ENCODE measurements at regions not wholly inside any gene's neighbourhood (a gene's known extent, or its start where the extent isn't known, plus 50 kb on each side); places are given as distances from the start of the nearest gene placed in this dataset.

DNA sequence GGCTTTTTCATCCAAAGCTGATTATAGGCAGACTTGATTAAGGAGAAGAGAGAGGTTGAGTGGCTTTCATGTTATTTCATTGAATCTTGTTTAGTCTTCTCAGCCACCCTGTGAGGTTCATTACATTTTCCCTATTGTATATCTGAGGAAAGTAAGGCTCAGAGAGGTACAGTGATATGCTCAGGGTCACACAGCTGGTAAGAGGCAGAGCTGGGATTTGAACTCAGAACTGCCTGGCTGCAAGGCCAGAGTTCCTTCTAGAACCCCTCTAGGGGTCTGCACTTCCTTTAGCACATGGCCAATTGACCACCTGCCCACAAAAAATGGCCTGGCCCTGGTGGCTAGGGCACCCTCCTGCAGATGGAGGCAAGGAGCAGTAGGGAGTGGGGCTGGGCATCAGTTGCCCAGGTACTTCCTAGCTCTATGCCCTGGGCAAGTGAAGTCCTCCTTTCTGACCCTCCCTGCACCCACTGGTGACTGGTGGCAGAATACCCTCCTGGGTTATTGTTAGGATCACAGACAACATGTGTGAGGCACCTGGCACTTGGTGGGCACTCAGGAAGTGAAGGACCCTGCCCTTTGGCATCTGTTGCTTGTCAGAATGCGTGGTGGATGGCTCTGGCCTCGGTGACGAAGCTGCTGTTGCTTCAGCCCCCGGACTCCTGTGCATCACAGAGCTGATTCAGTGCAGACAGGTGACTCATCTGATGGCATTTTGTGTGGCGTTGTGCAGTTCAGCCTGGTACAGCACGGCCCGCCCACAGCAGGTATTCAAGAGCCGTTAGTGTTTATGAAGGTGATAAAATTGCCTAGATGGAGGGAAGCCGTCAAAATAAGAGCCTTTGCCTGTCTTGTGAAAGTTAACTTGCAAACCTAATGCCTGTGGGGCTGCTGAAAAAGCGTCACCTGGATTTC is 115.8 kb downstream of the SLC25A47 start:
- no peak for DNase-seq (ENCODE audit: low read depth, low spot score)

DNA sequence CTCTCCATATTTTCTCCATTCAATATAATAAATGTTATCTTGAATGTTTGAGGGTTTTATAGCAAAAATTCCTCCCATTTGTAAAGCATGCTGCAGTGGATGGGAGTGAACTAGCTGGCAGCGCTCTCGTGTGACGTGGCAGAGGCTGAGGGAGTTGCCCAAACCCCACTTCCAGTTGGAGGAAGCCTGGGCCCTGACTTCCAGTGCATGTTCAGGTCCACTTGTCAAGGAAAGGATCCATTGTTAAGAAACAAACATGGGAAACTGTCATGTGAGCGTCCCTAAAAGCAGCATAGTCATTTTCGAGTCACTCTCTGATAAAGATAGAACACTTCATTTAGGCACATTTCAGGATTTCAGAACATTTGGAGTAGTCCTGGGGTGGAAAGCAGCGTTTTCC is 116.6 kb downstream of the SLC25A47 start:
- no peak for DNase-seq (ENCODE audit: low read depth, low spot score)

DNA sequence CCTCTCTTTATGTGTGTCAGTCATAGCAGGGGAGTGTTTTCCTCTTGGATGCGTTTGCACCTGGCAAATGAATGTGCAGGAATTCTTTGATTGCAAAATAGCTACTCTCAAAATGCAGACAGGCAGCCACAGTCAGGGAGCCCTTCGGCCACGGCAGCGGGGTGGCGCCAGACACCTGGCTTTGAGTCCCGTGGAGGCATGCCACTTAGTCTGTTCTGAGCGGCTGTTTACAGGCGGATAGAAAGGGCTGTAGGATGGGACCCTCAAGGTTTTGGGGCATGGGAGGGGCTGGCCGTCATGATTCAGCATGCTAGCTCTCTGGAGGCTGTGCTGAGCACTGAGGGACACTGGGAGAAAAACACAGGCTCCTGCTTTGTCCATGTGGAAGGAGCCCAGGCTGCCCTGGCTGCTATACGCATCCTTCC is 117.1 kb downstream of the SLC25A47 start:
- DNase-seq (ENCODE audit: low read depth, low spot score): no peak

DNA sequence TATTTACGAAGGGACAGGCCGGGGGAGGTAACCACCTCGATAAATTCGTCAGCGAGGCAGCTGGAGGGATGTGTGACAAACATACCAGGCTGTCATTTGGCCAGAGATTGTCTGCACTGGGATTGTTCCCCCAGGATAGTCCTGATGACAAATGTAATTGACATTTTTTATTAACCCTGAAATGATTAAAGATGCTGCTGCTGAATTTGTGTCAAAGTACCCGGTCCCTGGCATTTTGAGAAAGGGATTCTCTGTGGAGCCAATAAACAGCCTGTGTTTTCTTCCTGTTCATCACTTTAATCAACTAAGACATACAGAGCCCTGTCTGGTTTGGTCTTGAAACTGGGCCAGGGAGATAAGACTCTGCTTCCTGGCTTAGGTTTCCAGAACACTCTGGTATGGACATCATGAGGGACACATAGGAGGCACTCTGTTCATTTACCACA is 117.6 kb downstream of the SLC25A47 start:
- no peak for DNase-seq (ENCODE audit: low read depth, low spot score)

DNA sequence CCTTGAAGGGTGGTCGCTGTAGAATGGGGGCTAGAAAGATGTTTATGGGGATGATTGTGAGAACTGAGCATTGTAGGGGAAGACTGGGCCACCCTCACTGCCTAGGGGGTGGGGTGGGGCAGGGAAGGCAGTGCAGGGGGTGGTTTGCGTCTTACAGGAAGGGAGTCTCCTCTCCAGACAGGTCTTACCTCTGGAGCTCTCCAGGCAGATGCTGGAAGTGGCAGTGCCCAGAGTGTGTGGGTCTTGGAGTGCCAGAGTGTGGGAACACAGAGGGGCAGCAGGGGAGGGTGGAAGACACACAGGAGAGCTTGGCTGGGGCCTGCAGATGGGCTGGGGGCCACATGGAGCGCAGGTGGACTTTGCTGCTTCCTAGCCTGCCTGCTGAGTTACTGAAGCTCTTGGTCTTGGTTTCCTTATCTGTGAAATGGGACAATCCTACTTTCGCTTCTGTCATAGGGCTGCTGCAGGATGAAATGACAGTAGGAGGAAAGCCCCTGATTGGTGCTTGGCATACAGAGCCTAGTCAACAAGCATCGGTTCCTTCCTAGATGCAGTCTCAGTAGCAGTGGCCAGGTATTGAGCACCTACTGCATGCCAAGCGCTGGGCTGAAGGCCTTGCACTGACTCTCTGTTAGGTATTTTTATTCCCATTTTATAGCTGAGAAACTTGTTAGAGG is 118.3 kb downstream of the SLC25A47 start:
- no peak for DNase-seq (ENCODE audit: low read depth, low spot score)

DNA sequence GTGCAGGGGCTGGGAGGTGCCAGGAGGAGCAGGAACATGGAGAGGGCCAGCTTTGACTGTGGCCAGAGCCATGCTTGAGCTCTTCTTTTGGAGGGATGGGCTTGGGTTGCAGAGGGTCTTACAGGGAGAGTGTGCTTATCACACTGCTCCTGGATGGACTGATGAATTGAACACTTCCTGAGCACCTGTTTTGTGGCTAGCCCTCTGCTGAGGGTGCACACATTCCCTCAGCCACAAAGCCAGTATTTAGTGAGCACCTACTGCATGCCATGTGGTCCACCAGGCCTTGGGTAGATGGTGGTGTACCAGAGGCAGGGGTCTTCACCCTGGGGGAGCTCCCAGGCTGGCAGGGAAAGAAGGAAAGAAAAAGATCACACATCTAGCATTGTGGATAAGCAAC is 118.9 kb downstream of the SLC25A47 start:
- no peak for DNase-seq (ENCODE audit: low read depth, low spot score)

DNA sequence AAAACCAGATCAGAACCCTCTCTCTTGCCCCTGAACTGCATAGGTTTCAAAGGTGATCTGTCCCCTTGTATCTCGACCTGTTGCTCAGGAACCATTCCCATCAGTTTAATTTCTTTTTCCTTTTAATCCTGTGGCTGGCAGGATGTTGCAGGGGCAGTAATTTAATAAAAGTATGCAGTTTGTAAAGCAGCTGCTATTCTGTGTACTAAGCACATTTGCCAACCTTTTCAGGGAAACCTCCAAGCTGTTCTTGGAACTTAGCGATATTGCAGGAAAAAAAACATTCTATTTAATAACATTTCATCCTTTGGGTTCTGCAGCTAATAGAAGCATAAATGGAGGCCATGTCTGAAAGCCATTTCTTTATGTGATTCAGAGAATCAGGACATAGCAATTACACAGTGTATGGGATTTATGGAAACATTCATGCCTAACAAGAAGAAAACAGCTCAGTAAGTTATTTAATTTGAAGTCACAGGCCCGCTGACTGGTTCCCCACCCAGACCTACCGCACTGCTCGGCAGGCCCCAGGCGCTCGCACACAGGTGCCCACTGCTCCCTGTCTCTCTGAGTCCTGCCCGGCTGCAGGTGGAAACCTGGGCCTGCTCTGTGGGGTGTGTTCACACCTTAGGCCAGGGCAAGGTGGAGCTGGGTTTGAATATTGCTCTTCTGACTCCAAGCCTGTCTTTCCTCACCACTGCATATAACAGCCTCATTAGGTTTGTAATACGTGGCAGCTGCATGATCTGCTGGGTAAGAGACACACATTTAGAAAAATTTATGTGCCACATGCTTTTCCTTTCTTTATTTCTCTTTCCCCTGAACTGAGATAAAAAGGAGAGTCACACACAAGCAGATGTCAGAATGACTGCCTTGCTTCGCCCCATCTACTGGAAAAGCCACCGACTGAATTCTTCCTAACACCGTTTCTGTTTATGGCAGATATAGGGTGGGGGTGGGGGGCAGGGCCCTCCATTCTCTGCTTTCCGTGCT is 119.7 kb downstream of the SLC25A47 start:
- no peak for DNase-seq (ENCODE audit: low read depth, low spot score)

DNA sequence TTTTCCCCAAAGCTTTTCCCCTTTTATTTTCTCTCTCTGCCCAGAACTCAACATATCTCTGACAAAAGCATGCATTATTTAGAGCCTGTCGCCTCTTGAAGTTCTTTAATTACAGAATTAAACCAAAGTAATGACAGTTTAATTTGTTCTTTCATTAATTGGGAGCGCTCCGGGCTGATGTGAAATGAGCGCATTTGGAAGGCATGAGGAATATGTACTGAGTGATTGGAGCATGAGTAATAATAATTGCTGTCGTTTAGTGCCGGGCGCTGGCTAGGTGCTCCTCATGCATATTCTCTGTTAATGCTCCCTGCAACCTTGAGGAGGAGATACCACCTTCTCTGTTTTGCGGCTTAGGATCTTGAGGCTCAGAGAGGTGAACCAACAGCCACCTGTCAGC is 120.5 kb downstream of the SLC25A47 start:
- no peak for DNase-seq (ENCODE audit: low read depth, low spot score)

DNA sequence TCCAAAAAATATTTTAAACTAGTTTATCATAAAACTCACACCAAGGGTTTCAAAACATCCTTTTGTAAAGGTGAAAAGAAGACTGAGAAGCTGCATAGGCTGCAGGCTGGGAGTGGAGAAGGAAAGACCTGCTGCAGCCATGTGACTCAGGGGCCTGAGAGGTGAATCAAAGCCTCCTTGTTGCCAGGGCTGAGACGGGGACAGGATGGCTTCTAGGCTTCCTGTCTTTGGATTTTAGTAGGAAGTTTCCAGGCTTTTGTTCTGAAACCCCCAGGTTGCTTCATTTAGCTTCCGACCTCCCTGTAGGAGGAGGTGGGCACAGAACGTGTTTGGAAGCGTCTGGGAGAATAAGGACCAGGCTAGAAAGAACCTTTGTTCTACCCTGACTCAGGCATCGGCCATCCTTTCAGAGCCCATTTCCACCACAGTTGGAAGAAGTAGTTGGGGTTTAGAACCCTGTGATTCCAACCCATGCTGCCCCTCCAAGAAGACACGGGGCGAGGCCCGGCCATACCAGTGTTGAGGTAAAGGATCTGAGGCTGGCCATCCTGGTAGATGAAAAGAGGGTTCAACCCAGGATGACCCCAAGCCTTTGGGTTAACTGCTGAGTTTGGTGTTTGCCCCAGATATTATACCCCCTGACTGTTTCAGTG is 122.4 kb downstream of the SLC25A47 start:
- DNase-seq (ENCODE audit: low read depth, low spot score): no peak

DNA sequence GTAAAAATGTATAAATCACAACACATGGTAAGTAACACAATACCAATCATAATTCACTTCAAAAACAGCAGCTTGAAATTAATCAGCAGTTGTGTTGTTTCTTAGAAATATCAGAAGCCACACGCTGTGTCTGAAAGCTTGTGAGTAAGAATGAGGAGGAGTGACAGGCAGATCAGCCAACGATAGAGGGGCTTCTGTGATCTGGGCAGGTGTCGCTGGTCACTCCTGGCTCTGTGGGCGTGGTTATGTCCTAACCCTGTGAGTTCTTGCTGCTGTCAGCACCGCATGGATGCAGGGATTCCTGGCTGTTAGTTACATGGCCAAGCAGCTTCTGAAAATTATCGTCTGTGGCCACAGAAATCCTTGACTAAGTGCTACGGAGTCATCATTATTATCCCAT is 123.4 kb downstream of the SLC25A47 start:
- no peak for DNase-seq (ENCODE audit: low read depth, low spot score)

DNA sequence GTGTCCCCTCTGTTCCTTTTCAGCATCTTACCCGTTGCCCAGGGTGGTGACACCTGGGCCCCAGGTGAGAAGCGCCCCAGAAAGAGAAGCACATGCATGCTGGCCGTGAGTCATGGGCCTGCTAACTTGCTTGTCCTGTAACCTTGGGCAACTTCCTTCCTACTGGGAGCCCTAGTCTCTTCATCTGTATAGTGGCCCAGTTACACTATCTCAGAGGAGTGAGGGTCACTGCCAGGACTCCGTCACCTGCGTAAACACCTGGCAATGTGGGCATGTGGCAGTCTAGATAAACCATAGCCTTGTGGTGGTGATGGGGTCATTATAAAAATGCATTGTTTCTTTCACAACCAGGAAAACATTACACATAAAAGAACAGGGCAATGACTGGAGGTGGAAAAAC is 125.2 kb downstream of the SLC25A47 start:
- DNase-seq (ENCODE audit: low read depth, low spot score): no peak

DNA sequence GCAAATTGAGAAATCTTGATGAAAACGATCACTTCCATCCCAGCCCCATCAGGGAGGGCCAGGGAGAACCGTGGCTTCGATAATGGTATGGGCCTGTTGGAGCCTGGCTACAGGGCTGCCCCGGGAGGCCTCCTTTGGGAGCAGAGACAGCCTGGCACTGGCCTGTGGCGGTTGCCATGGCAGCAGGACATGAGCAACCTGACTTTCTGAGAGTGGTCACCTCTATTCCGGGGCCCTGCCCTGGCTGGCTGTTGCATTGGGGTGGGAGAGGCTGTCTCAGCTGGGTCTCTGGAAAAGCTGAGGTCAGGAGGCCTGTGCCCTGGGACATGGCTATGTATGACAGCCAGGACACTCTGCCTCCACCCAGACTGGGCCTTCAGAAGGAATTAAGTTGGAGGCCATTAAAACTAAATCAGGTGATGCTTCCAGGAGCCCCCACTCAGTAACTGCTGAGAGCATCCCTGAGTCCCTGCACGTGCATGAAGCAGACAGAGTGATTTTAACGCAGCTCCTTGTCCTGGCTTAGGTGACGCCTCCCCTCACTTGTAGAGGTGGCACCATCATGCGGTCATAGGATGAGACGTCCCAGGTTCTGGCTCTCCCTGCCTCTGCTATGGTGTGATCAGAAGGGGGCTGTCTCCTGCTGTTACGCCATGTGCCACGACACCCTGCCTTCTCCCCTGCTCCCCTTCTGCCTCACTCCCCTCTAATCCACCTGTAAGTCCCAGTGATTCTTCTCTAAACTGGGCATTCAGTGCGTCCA is 126.3 kb downstream of the SLC25A47 start:
- DNase-seq (ENCODE audit: low read depth, low spot score): no peak

DNA sequence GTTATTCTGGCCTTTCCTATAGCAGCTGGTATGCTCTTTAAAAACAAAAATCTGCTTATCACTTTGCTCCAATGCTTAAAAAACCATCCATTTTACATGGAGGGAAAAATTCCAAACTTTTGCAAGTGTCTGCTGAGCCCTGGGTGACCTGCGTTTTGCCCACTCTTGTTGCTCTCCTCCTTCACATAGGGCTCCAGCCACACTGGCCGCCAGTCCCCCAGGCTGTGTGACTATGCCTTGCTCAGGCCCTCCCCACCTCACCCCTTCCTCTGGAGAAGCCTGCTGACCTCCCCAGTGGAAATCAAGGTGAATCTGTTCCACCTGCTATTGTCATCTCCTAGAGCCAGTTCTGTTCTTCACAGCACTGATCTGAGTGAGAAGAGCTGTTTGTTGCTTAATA is 126.9 kb downstream of the SLC25A47 start:
- no peak for DNase-seq (ENCODE audit: low read depth, low spot score)

DNA sequence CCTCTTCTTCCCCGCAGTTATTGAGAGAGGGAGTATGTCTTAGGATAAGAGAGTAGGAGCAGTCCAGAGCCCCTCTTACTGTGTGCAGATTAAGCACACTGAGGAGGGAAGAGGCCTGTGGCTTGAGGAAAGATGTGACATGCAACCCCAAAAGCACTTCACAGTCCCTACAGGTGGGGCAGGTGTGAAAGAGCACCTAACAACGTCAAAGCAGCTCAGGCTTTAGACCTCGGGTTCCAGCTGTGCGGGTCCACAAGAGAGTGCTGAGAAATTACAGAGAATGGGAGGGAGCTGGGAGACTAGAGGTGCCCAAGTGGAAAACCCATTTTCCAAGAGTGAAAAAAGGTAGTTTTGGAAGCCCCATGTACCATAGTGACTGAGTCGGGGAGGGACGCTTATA is 127.6 kb downstream of the SLC25A47 start:
- no peak for DNase-seq (ENCODE audit: low read depth, low spot score)

DNA sequence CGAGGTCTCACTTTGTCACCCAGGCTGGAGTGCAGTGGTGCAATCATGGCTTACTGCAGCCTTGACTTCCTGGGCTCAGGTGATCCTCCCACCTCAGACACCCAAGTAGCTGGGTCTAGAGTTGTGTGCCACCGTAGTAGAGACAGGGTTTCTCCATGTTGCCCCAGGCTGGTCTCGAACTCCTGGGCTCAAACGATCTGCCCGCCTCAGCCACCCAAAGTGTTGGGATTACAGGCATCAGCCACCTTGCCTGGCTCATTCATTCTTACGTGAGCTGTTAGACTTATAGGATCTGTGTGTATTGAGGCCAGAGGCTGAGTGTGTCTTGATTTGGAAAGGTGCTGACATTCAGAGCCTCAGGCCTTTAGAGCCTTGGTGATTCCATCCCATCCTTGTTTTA is 128.1 kb downstream of the SLC25A47 start:
- DNase-seq (ENCODE audit: low read depth, low spot score): no peak

DNA sequence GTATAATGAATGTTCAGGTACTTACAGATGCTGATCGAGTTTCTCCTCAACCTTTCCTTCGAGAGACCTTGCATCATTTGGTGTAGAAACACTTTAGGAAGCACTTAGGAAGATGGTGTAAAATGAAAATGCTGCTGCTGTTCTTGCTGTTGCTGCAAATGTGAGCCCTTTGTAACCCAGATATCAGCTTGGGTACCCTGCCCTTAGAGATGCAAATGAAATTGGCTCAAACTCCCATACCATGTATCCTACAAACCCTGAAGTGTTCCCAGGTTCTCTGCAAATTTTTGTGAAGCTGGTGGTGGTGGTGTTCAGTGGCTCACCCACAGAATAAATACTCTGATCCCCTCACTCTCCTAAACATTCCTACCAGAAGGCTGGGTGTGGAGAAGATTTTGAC is 130.8 kb downstream of the SLC25A47 start:
- DNase-seq (ENCODE audit: low read depth, low spot score): no peak

DNA sequence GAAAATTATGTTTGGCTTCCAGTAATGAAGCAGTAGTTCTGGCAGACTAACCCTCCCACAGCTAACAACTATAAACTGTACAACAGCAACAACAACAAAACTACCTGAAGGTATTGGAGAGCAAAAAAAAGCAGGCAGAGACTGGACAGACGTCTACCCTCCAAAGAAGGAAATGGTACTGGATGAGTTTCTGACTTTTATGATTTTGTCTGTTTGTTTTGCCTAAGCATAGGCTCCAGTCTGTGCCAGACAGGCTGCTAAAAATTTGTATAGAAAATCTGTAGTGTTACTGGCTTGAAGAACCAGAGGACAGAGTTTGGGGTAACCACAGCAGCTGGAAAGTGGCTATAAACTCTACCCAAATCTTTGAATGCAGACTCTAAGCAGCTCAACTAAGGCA is 131.3 kb downstream of the SLC25A47 start:
- no peak for DNase-seq (ENCODE audit: low read depth, low spot score)

DNA sequence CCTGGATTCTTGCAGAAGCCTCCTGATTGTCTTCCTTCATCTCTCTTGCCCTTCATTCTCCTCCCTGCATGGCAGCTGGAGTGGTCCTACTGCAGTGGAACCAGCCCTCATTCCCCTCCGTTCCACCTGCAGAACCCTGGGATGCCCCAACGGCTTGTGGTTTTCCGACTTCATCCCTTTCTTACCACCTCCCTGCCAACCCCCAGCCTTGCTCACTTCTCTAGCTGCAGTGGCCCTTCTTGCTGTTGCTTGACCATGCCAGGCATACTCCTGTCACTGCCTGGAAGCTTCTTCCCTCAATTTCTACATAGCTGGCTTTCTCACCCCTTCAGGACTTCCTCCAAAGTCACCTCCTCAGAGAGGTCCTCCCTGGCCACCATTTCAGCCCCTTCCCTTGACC is 123.3 kb downstream of the BEGAIN start:
- no peak for DNase-seq (ENCODE audit: low read depth, low spot score)

DNA sequence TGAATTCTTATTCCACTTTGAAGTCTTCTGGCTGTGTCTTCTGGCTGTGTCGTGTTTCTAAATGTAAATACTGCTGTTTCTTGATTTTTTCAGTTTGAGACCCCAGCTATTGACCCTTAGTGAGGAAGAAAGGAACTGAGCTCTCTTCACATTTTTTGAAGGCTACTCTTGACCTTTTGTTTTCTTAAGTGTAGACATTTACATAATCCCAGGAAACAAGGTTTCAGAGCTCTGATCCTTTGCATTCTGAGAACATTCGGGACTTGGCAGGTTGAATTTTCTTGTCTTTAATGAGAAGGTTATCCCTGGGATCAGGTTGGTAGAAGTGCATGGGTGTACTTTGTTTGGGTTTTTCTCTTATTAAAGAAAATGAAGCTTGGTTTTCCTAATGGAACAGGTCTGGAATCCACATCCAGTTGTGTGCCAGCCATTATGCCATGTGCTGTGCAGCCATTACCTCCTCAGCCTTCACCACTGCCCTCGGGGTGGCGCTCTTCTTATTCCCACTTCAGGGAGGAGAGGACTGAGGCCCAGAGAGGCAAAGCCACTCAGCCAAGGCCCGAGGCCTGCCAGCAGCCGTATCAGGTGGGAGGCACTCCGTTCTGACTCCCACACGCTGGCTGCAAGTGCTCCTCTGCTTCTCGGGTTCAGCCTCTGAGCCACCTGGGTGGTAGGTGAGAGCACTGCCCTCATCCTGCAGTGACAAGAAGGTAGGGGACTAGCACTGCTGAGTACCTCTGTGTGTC is 120.9 kb downstream of the BEGAIN start:
- DNase-seq (ENCODE audit: low read depth, low spot score): no peak

All from pulmonary artery endothelial cell (primary cell).